H1 (cell line): ENCODE measurements at regions not wholly inside any gene's neighbourhood (a gene's known extent, or its start where the extent isn't known, plus 50 kb on each side); places are given as distances from the start of the nearest gene placed in this dataset.

Experiments used
- CTCF ChIA-PET: fragments of 300-600 bp; sonication (Branson Sonifier 250); formaldehyde crosslinking; loops from one replicate; lab custom pipeline; 2021; ENCODE audit not compliant: partially characterized antibody; lab: Charles Lee
- POLR2A ChIA-PET: fragments of 300-600 bp; sonication (Branson Sonifier 250); formaldehyde crosslinking; loops from one replicate; lab custom pipeline; 2021; ENCODE audit warnings: inconsistent platforms; ENCODE audit not compliant: partially characterized antibody; lab: Charles Lee
- DNase-seq, 2 experiments: peaks; one replicate each; pipeline versions ENCODE4 v3.0.0 to v3.0.0-alpha.2; 2010 to 2022; ENCODE audit warnings: low spot score in 2 of 2, low read depth in 1 of 2, mixed read lengths in 1 of 2
- FAIRE-seq: peaks from 2 replicates; lab custom pipeline; 2011; peaks lifted over from hg19 to GRCh38; lab: Jason Lieb, UNC
- H2AFZ ChIP-seq: 2 replicates; pipeline ENCODE4 v1.8.1; 2012; ENCODE audit warnings: low read length, inconsistent platforms
- H2AK5ac ChIP-seq: 2 replicates; pipeline ENCODE4 v1.6.1; 2013; ENCODE audit warnings: low read depth, low read length
- H2BK120ac ChIP-seq: replicated peaks from 2 replicates; pipeline ENCODE3; 2013; ENCODE audit warnings: low read depth, low read length, inconsistent platforms
- H2BK12ac ChIP-seq: 2 replicates; pipeline ENCODE4 v1.6.1; 2013; ENCODE audit warnings: low read depth, low read length
- H2BK15ac ChIP-seq: 2 replicates; pipeline ENCODE4 v1.6.1; 2013; ENCODE audit warnings: low read length
- H2BK20ac ChIP-seq: 2 replicates; pipeline ENCODE4 v1.6.1; 2013; ENCODE audit warnings: low read length
- H2BK5ac ChIP-seq: 2 replicates; pipeline ENCODE4 v1.6.1; 2013; ENCODE audit warnings: low read depth, low read length
- H3K14ac ChIP-seq: 2 replicates; pipeline ENCODE4 v1.6.1; 2013; ENCODE audit warnings: inconsistent platforms; ENCODE audit not compliant: insufficient read length
- H3K18ac ChIP-seq: 2 replicates; pipeline ENCODE4 v1.6.1; 2013; ENCODE audit warnings: low read length; ENCODE audit errors: extremely low read depth
- H3K23ac ChIP-seq: 2 replicates; pipeline ENCODE4 v1.6.1; 2013; ENCODE audit warnings: inconsistent platforms; ENCODE audit not compliant: insufficient read length
- H3K23me2 ChIP-seq: 2 replicates; pipeline ENCODE4 v1.6.1; 2013; ENCODE audit warnings: low read depth, low read length
- H3K27ac ChIP-seq: 2 replicates; pipeline ENCODE4 v1.6.1; 2011; ENCODE audit warnings: low read depth, low read length, inconsistent platforms
- H3K27me3 ChIP-seq, 4 experiments: replicated peaks in 1 of 4; 1 replicate in 1 of 4; 2 replicates in 3 of 4; pipeline versions ENCODE4 v1.6.1 to v1.8.1; 2011 to 2013; ENCODE audit warnings: low read length in 3 of 4, mild to moderate bottlenecking in 3 of 4, inconsistent platforms in 2 of 4, mixed read lengths in 2 of 4, moderate library complexity in 1 of 4; ENCODE audit not compliant: control insufficient read depth in 3 of 4, insufficient read depth in 3 of 4; ENCODE audit errors: extremely low read depth in 1 of 4
- H3K36me3 ChIP-seq, 4 experiments: 2 replicates each; pipeline versions ENCODE4 v1.6.1 to v1.8.1; 2011 to 2013; ENCODE audit warnings: mild to moderate bottlenecking in 4 of 4, low read length in 3 of 4, moderate library complexity in 2 of 4, control low read depth in 1 of 4, inconsistent platforms in 1 of 4; ENCODE audit not compliant: insufficient read depth in 4 of 4, control insufficient read depth in 2 of 4
- H3K4ac ChIP-seq: replicated peaks from 2 replicates; pipeline ENCODE3; 2013; ENCODE audit warnings: low read length, low read depth, mixed read lengths, inconsistent platforms; ENCODE audit not compliant: insufficient read length
- H3K4me1 ChIP-seq, 4 experiments: replicated peaks in 1 of 4; 1 replicate in 1 of 4; 2 replicates in 3 of 4; pipeline versions ENCODE4 v1.6.1 to v1.8.1; 2011 to 2013; ENCODE audit warnings: low read length in 3 of 4, inconsistent platforms in 2 of 4, mixed read lengths in 1 of 4; ENCODE audit not compliant: insufficient read depth in 4 of 4, control insufficient read depth in 3 of 4
- H3K4me2 ChIP-seq, 2 experiments: 2 replicates each; pipeline versions ENCODE4 v1.6.1 to v1.8.1; 2011 to 2013; ENCODE audit warnings: low read depth in 2 of 2, low read length in 2 of 2, control low read depth in 1 of 2, inconsistent platforms in 1 of 2, mild to moderate bottlenecking in 1 of 2; ENCODE audit not compliant: insufficient read depth in 1 of 2
- H3K4me3 ChIP-seq, 4 experiments: fragments of 200-600, 300-600 bp in 1 of 4; sonication (generic), shearing (Covaris generic), sonication (Bioruptor Twin) in 1 of 4; 2 replicates each; pipeline versions ENCODE4 v1.5.1 to v1.8.1; 2011 to 2016; ENCODE audit warnings: low read length in 4 of 4, low read depth in 3 of 4, control low read depth in 2 of 4, inconsistent platforms in 2 of 4, mild to moderate bottlenecking in 2 of 4, mixed read lengths in 1 of 4, moderate library complexity in 1 of 4; ENCODE audit not compliant: insufficient read depth in 2 of 4; ENCODE audit errors: extremely low read depth in 1 of 4
- H3K56ac ChIP-seq: replicated peaks from 2 replicates; pipeline ENCODE3; 2013; ENCODE audit warnings: low read depth, mild to moderate bottlenecking, mixed read lengths, low read length, inconsistent platforms; ENCODE audit not compliant: insufficient read length
- H3K79me1 ChIP-seq: 2 replicates; pipeline ENCODE4 v1.6.1; 2013; ENCODE audit warnings: low read depth, low read length, control low read depth
- H3K79me2 ChIP-seq, 2 experiments: 2 replicates each; pipeline versions ENCODE4 v1.6.1 to v1.8.1; 2012 to 2013; ENCODE audit warnings: low read length in 2 of 2, mild to moderate bottlenecking in 2 of 2, inconsistent platforms in 1 of 2; ENCODE audit not compliant: insufficient read depth in 2 of 2, control insufficient read depth in 1 of 2
- H3K9ac ChIP-seq, 4 experiments: replicated peaks in 1 of 4; 1 replicate in 1 of 4; 2 replicates in 3 of 4; pipeline versions ENCODE4 v1.6.1 to v1.8.1; 2011 to 2013; ENCODE audit warnings: low read depth in 3 of 4, low read length in 3 of 4, control low read depth in 2 of 4, mild to moderate bottlenecking in 2 of 4, moderate library complexity in 2 of 4, inconsistent platforms in 1 of 4; ENCODE audit errors: extremely low read depth in 1 of 4
- H3K9me3 ChIP-seq, 2 experiments: 2 replicates each; pipeline versions ENCODE4 v1.6.1 to v1.8.1; 2012 to 2013; ENCODE audit warnings: mild to moderate bottlenecking in 2 of 2, moderate library complexity in 2 of 2, control low read depth in 1 of 2, inconsistent platforms in 1 of 2, low read depth in 1 of 2, low read length in 1 of 2, mixed read lengths in 1 of 2; ENCODE audit not compliant: insufficient read depth in 2 of 2
- H4K20me1 ChIP-seq, 2 experiments: replicated peaks in 1 of 2; 2 replicates each; pipeline versions ENCODE3 to v1.8.1; 2011 to 2013; ENCODE audit warnings: inconsistent platforms in 2 of 2, low read length in 2 of 2, mild to moderate bottlenecking in 1 of 2; ENCODE audit not compliant: insufficient read depth in 2 of 2, control insufficient read depth in 1 of 2
- H4K5ac ChIP-seq: 2 replicates; pipeline ENCODE4 v1.6.1; 2013; ENCODE audit warnings: low read length, low read depth, mixed read lengths, inconsistent platforms; ENCODE audit not compliant: insufficient read length
- H4K8ac ChIP-seq: 2 replicates; pipeline ENCODE4 v1.8.0; 2013; ENCODE audit warnings: mild to moderate bottlenecking, moderate library complexity, low read length, inconsistent platforms; ENCODE audit not compliant: insufficient read depth; ENCODE audit errors: extremely low read depth
- H4K91ac ChIP-seq: replicated peaks from 2 replicates; pipeline ENCODE3; 2013; ENCODE audit warnings: low read length, mixed read lengths, inconsistent platforms; ENCODE audit not compliant: insufficient read length
- CEBPB ChIP-seq: IDR thresholded peaks from 2 replicates; pipeline ENCODE4 v1.6.1; 2012; ENCODE audit warnings: low read depth, low read length
- CREB1 ChIP-seq: IDR thresholded peaks from 2 replicates; pipeline ENCODE4 v1.6.1; 2012; ENCODE audit warnings: inconsistent platforms
- EP300 ChIP-seq, 2 experiments: IDR thresholded peaks; 1 replicate in 1 of 2; 2 replicates in 1 of 2; pipeline ENCODE4 v1.6.1; 2011 to 2012; ENCODE audit warnings: low read depth in 2 of 2, low read length in 2 of 2, mild to moderate bottlenecking in 2 of 2, borderline replicate concordance in 1 of 2, inconsistent platforms in 1 of 2, moderate library complexity in 1 of 2
- KDM5A ChIP-seq: fragments of 200-600 bp; IDR thresholded peaks from 2 replicates; pipeline ENCODE4 v1.7.1; 2012; ENCODE audit warnings: mild to moderate bottlenecking, low read length, inconsistent platforms, mixed read lengths
- RAD21 ChIP-seq, 2 experiments: IDR thresholded peaks in 1 of 2; conservative IDR thresholded peaks in 1 of 2; 2 replicates each; pipeline ENCODE4 v1.6.1; 2011; ENCODE audit warnings: low read depth in 2 of 2, low read length in 2 of 2, improper control_type of control experiment in 1 of 2, inconsistent platforms in 1 of 2, mild to moderate bottlenecking in 1 of 2, moderate library complexity in 1 of 2
- TAF7 ChIP-seq: optimal IDR thresholded peaks from 2 replicates; pipeline ENCODE3; 2011; ENCODE audit warnings: low read depth, mild to moderate bottlenecking, inconsistent platforms, low read length, moderate library complexity, borderline replicate concordance
- TEAD4 ChIP-seq: IDR thresholded peaks from 2 replicates; pipeline ENCODE4 v1.6.1; 2012; ENCODE audit warnings: low read depth, low read length, inconsistent platforms, mixed read lengths
- WGBS, 2 experiments: shearing (Covaris generic) in 1 of 2; methylation state at CpG; one replicate each; pipeline versions ENCODE4 v1.1.6 to v1.1.7; 2013 to 2015; ENCODE audit warnings: low lambda C conversion rate in 2 of 2, mixed read lengths in 2 of 2, inconsistent platforms in 1 of 2, low coverage in 1 of 2, missing lambda C conversion rate in 1 of 2; ENCODE audit not compliant: insufficient replicate concordance in 2 of 2, insufficient coverage in 1 of 2, insufficient read length in 1 of 2; ENCODE audit errors: extremely low coverage in 1 of 2, missing lambda C conversion rate in 1 of 2; 5-methylcytosine and 5-hydroxymethylcytosine counted together

GRCh38 chr14:34187519-34188044, 236.7 kb upstream of the EGLN3 start:
- Histone ChIP-seq H3K79me2 (no peaks in the 10 kb centered on the region), H3K18ac (no peak overlapping the region), H3K23me2 (no peaks in the 10 kb centered on the region), H3K79me1 (no peaks in the 10 kb centered on the region), H3K14ac (no peak overlapping the region), H2AFZ (no peak overlapping the region), H3K9me3 (no peaks in the 10 kb centered on the region), H4K20me1 (no peaks in the 10 kb centered on the region), H3K36me3 (no peaks in the 10 kb centered on the region), H3K27me3 (no peaks in the 10 kb centered on the region), H2BK5ac (no peak overlapping the region), H3K56ac (no peak overlapping the region), H3K4me3 (no peak overlapping the region), H3K4me2 (no peak overlapping the region), H2BK20ac (no peak overlapping the region), H2AK5ac (no peak overlapping the region), H3K4me1 (no peaks in the 10 kb centered on the region), H3K4ac (no peak overlapping the region), H4K8ac (no peak overlapping the region), H4K5ac (no peak overlapping the region), H3K27ac (no peak overlapping the region), H2BK12ac (no peak overlapping the region), H2BK120ac (no peak overlapping the region), H2BK15ac (no peak overlapping the region), H3K9ac (no peak overlapping the region), H4K91ac (no peak overlapping the region), H3K23ac (no peak overlapping the region)
- ChIA-PET CTCF (interaction anchor here (0.5 kb wide), 1 partner anchor 1570 kb away, joined by 3 read pairs; no protein-coding TSS in a partner anchor), POLR2A (no interaction called here)
- no peak for DNase-seq
- no peak for FAIRE-seq
- 100% methylated on average over 3 of the region's 3 CpGs; no CpG with 5 or more reads in 1 of the 2 experiments for whole genome bisulfite sequencing, 2 experiments
- TF ChIP-seq CREB1 (no peak), EP300 (IDR thresholded peaks at IDR 0.05; ENCODE audit: borderline replicate concordance in 1 of 2, low read depth in 2 of 2, low read length in 2 of 2) (no peak), TEAD4 (no peak), RAD21 (IDR thresholded peaks at IDR 0.05 in 1 of 2, conservative IDR thresholded peaks at IDR 0.05 in 1 of 2; ENCODE audit: low read depth in 2 of 2, low read length in 2 of 2) (no peak), CEBPB (no peak), TAF7 (no peak), KDM5A (no peak)
